GM12878 (cell line): ENCODE measurements at regions not wholly inside any gene's neighbourhood (a gene's known extent, or its start where the extent isn't known, plus 50 kb on each side); places are given as distances from the start of the nearest gene placed in this dataset.
A peak's percentile ranks its signal among the peaks of the same experiment; 100 is the strongest.

Experiments
- ATAC-seq: fragments of 200-7000 bp; cut with Tn5 transposase; 3 replicates; pipeline ENCODE4 v1.9.1; 2020; ENCODE audit warnings: mild to moderate bottlenecking, moderate library complexity
- BruUV-seq: library from RNA; stranded (reverse); fragments of 400-500 nt; replicated peaks from 2 replicates; lab custom pipeline; 2021; lab: Mats Ljungman, UMichigan
- CTCF ChIA-PET: fragments of 300-600 bp; sonication (Branson Sonifier 250); formaldehyde crosslinking; extraction: SDS; loops from one replicate; lab custom pipeline; 2021; ENCODE audit warnings: inconsistent platforms; lab: Yijun Ruan, JAX
- POLR2A ChIA-PET: fragments of 350-600 bp; formaldehyde crosslinking; extraction: SDS; loops from one replicate; lab custom pipeline; 2021; ENCODE audit warnings: inconsistent platforms; lab: Charles Lee
- RAD21 ChIA-PET: fragments of 300-600 bp; sonication (Branson Sonifier 250); formaldehyde crosslinking; loops from one replicate; lab custom pipeline; 2023; ENCODE audit warnings: antibody characterized with exemption; ENCODE audit not compliant: unreplicated experiment; lab: Charles Lee
- SMC1A ChIA-PET: fragments of 300-600 bp; sonication (Branson Sonifier 250); formaldehyde crosslinking; loops from one replicate; lab custom pipeline; 2023; ENCODE audit not compliant: unreplicated experiment, uncharacterized antibody; lab: Charles Lee
- DNase-seq: peaks from one replicate; pipeline ENCODE4 v3.0.0-alpha.2; 2011; ENCODE audit warnings: low read depth, low spot score
- FAIRE-seq: peaks from 3 replicates; lab custom pipeline; 2011; peaks lifted over from hg19 to GRCh38; lab: Jason Lieb, UNC
- H2AFZ ChIP-seq: 2 replicates; pipeline ENCODE4 v1.6.0; 2011; ENCODE audit warnings: low read depth, low read length, control low read depth; ENCODE audit not compliant: control insufficient read depth
- H3K27ac ChIP-seq: 2 replicates; pipeline ENCODE4 v1.5.1; 2011; ENCODE audit warnings: control low read depth; ENCODE audit not compliant: control insufficient read depth, insufficient read depth
- H3K27me3 ChIP-seq, 2 experiments: replicated peaks in 1 of 2; 2 replicates each; pipeline versions ENCODE4 v1.6.0 to v1.6.1; 2011; ENCODE audit warnings: low read length in 1 of 2; ENCODE audit not compliant: control insufficient read depth in 2 of 2, insufficient read depth in 2 of 2
- H3K36me3 ChIP-seq, 2 experiments: 2 replicates each; pipeline ENCODE4 v1.5.1; 2011; ENCODE audit warnings: low read length in 1 of 2; ENCODE audit not compliant: control insufficient read depth in 2 of 2, insufficient read depth in 2 of 2
- H3K4me1 ChIP-seq: 2 replicates; pipeline ENCODE4 v1.6.1; 2011; ENCODE audit warnings: mild to moderate bottlenecking, low read length, moderate library complexity, mixed read lengths; ENCODE audit not compliant: control insufficient read depth, insufficient read depth
- H3K4me2 ChIP-seq: 2 replicates; pipeline ENCODE4 v1.6.0; 2011; ENCODE audit warnings: control low read depth; ENCODE audit not compliant: control insufficient read depth, insufficient read depth
- H3K4me3 ChIP-seq: fragments of 200-600 bp; sonication (generic); 2 replicates; pipeline ENCODE4 v1.5.1; 2016
- H3K79me2 ChIP-seq: 2 replicates; pipeline ENCODE4 v1.6.0; 2011; ENCODE audit warnings: low read length; ENCODE audit not compliant: control insufficient read depth, insufficient read depth
- H3K9ac ChIP-seq: 2 replicates; pipeline ENCODE4 v1.8.0; 2011; ENCODE audit warnings: low read length, control low read depth, mixed read lengths; ENCODE audit not compliant: control insufficient read depth, insufficient read depth
- H3K9me3 ChIP-seq: replicated peaks from 3 replicates; pipeline ENCODE4 v1.5.1; 2011; ENCODE audit warnings: mild to moderate bottlenecking, low read length; ENCODE audit not compliant: control insufficient read depth, insufficient read depth
- H4K20me1 ChIP-seq: 2 replicates; pipeline ENCODE4 v1.6.0; 2011; ENCODE audit not compliant: control insufficient read depth, insufficient read depth
- FOXM1 ChIP-seq: IDR thresholded peaks from 2 replicates; pipeline ENCODE4 v1.6.1; 2012; ENCODE audit warnings: low read depth, mild to moderate bottlenecking, inconsistent platforms, low read length, moderate library complexity
- PRDM15 ChIP-seq: fragments of 450-650 bp; formaldehyde crosslinking; IDR thresholded peaks from 2 replicates; pipeline ENCODE4 v1.4.0; 2020; ENCODE audit warnings: mild to moderate bottlenecking, moderate library complexity
- RAD21 ChIP-seq: IDR thresholded peaks from 2 replicates; pipeline ENCODE4 v1.6.1; 2011; ENCODE audit warnings: mild to moderate bottlenecking, low read depth, low read length, moderate library complexity; ENCODE audit not compliant: insufficient read depth
- ZNF274 ChIP-seq: IDR thresholded peaks from one replicate; pipeline ENCODE4 v1.8.0; 2011; ENCODE audit not compliant: insufficient read length, insufficient read depth
- WGBS: methylation state at CpG from one replicate; pipeline ENCODE4 v1.1.6; 2016; ENCODE audit warnings: low lambda C conversion rate; ENCODE audit not compliant: insufficient replicate concordance, insufficient coverage; ENCODE audit errors: missing lambda C conversion rate; 5-methylcytosine and 5-hydroxymethylcytosine counted together
- in situ Hi-C: fragments of 300-500 bp; cut with MboI; formaldehyde crosslinking; loops from 9 replicates; pipeline ENCODE4 v1.14.3; 2018; ENCODE audit warnings: mixed read lengths
- intact Hi-C: fragments of 100-400 bp; cut with micrococcal nuclease; formaldehyde crosslinking; loops from one replicate; pipeline ENCODE4 v1.14.2; 2022; ENCODE audit not compliant: unreplicated experiment
- TF ChIP-seq, protein P1 (sequence below), 3 experiments: IDR thresholded peaks in 2 of 3; conservative IDR thresholded peaks in 1 of 3; 2 replicates each; pipeline ENCODE4 v1.5.1; 2011; ENCODE audit warnings: low read depth in 3 of 3, low read length in 3 of 3, mild to moderate bottlenecking in 3 of 3, control low read depth in 2 of 3, moderate library complexity in 2 of 3, inconsistent platforms in 1 of 3, mixed read lengths in 1 of 3; ENCODE audit not compliant: control insufficient read depth in 2 of 3, insufficient read depth in 1 of 3; ENCODE audit errors: extremely low read depth in 1 of 3
- TF ChIP-seq, protein P2 (sequence below): IDR thresholded peaks from 2 replicates; pipeline ENCODE4 v1.6.1; 2011; ENCODE audit warnings: borderline replicate concordance, low read depth, mild to moderate bottlenecking, moderate library complexity, low read length; ENCODE audit not compliant: insufficient read depth, poor library complexity, severe bottlenecking
- TF ChIP-seq, protein P3 (sequence below): IDR thresholded peaks from 2 replicates; pipeline ENCODE4 v1.6.1; 2012; ENCODE audit warnings: low read length, inconsistent platforms

DNA sequence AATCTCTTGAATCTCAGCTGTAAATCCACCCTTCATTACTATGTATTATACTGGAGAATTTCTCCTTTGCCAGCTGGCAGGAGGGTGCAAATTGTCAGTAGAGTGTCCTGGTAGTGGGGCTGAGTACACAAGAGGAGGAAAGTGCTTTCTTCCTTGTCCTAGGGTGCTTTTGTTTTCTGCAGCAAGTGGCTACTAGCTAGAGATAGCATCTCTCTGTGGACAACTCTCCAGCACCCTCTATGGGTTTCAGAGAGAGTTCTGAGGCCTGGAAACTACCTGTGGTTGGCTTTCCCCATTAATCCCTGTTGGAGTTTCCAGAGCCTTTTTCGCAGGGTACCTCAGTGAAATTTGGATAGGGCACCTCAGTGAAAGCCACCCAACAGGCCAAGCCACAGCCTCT is 422.5 kb upstream of the RGS17 start:
- no peaks in the 10 kb centered on the region for H3K36me3 ChIP-seq
- CTCF ChIA-PET: interaction anchor here (0.7 kb wide), 1 partner anchor 392 kb away, joined by 3 read pairs; no protein-coding TSS in a partner anchor
- H3K4me2 ChIP-seq: no peak overlapping the region
- no TSS peak for BruUV-seq
- RAD21 ChIA-PET: no interaction called here
- no peaks in the 10 kb centered on the region for H3K4me1 ChIP-seq
- in situ Hi-C loops (no loop called here), intact Hi-C loops (no loop called here)
- 0% methylated on average over 1 of the region's 1 CpG for WGBS
- no peak overlapping the region for H3K9ac ChIP-seq
- H3K9me3 ChIP-seq: no peaks in the 10 kb centered on the region
- H3K27ac ChIP-seq: no peak overlapping the region
- FAIRE-seq: no peak
- peak; percentile 58 for ATAC-seq
- no peak for DNase-seq
- H3K27me3 ChIP-seq: no peaks in the 10 kb centered on the region
- SMC1A ChIA-PET: interaction anchor here (0.8 kb wide), 1 partner anchor 17 kb away, joined by 3 read pairs; no protein-coding TSS in a partner anchor
- POLR2A ChIA-PET: no interaction called here
- H3K4me3 ChIP-seq: no peak overlapping the region
- no peak overlapping the region for H2AFZ ChIP-seq
- H3K79me2 ChIP-seq: no peaks in the 10 kb centered on the region
- no peaks in the 10 kb centered on the region for H4K20me1 ChIP-seq
- TF ChIP-seq RAD21: peak; percentile 29
- no peak for TF ChIP-seq FOXM1
- TF ChIP-seq, protein P1, sequence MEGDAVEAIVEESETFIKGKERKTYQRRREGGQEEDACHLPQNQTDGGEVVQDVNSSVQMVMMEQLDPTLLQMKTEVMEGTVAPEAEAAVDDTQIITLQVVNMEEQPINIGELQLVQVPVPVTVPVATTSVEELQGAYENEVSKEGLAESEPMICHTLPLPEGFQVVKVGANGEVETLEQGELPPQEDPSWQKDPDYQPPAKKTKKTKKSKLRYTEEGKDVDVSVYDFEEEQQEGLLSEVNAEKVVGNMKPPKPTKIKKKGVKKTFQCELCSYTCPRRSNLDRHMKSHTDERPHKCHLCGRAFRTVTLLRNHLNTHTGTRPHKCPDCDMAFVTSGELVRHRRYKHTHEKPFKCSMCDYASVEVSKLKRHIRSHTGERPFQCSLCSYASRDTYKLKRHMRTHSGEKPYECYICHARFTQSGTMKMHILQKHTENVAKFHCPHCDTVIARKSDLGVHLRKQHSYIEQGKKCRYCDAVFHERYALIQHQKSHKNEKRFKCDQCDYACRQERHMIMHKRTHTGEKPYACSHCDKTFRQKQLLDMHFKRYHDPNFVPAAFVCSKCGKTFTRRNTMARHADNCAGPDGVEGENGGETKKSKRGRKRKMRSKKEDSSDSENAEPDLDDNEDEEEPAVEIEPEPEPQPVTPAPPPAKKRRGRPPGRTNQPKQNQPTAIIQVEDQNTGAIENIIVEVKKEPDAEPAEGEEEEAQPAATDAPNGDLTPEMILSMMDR (IDR thresholded peaks at IDR 0.05 in 2 of 3, conservative IDR thresholded peaks at IDR 0.05 in 1 of 3; ENCODE audit: control insufficient read depth in 2 of 3, extremely low read depth in 1 of 3, insufficient read depth in 1 of 3, low read depth in 3 of 3, low read length in 3 of 3): peak in 2 of 3 experiments; percentile 11 to 23; a peak in 1 of 6 replicates

DNA sequence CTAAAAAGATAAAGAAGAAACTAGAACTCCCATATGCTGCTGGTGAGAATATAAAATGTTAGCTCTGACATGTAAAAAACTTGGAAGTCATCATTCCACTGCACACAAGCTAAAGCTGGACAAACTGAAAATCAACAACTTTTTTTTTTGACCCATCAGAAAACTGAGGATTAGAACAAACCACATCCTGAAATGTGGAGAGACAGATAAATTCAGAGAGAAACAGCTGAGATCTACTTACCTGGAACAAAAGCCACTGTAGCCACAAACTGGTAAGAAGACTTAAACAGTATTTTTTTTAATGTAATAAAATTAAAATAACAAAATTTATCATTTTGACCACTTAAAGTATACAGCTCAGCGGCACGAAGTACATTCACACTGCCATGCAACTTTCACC is 408.5 kb upstream of the RGS17 start:
- Histone ChIP-seq H3K79me2 (no peaks in the 10 kb centered on the region), H3K4me2 (no peak overlapping the region), H3K27ac (no peak overlapping the region), H2AFZ (no peak overlapping the region), H3K9ac (no peak overlapping the region), H4K20me1 (no peaks in the 10 kb centered on the region), H3K9me3 (no peaks in the 10 kb centered on the region), H3K36me3 (no peaks in the 10 kb centered on the region), H3K4me3 (no peak overlapping the region), H3K27me3 (no peaks in the 10 kb centered on the region), H3K4me1 (no peaks in the 10 kb centered on the region)
- RAD21 ChIA-PET: no interaction called here
- no TSS peak for BruUV-seq
- intact Hi-C loops: no loop called here
- FAIRE-seq: no peak
- in situ Hi-C loops: no loop called here
- POLR2A ChIA-PET: no interaction called here
- 51% methylated on average over 2 of the region's 2 CpGs for WGBS
- ATAC-seq: no peak
- SMC1A ChIA-PET: interaction anchor here (0.7 kb wide), 1 partner anchor 310 kb away, joined by 4 read pairs; no protein-coding TSS in a partner anchor
- DNase-seq: no peak
- CTCF ChIA-PET: no interaction called here
- TF ChIP-seq, protein P2, sequence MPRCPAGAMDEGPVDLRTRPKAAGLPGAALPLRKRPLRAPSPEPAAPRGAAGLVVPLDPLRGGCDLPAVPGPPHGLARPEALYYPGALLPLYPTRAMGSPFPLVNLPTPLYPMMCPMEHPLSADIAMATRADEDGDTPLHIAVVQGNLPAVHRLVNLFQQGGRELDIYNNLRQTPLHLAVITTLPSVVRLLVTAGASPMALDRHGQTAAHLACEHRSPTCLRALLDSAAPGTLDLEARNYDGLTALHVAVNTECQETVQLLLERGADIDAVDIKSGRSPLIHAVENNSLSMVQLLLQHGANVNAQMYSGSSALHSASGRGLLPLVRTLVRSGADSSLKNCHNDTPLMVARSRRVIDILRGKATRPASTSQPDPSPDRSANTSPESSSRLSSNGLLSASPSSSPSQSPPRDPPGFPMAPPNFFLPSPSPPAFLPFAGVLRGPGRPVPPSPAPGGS: no peak
- no peak for TF ChIP-seq ZNF274
- no peak for TF ChIP-seq PRDM15 (CRISPR knock-in tag)
- TF ChIP-seq, protein P3, sequence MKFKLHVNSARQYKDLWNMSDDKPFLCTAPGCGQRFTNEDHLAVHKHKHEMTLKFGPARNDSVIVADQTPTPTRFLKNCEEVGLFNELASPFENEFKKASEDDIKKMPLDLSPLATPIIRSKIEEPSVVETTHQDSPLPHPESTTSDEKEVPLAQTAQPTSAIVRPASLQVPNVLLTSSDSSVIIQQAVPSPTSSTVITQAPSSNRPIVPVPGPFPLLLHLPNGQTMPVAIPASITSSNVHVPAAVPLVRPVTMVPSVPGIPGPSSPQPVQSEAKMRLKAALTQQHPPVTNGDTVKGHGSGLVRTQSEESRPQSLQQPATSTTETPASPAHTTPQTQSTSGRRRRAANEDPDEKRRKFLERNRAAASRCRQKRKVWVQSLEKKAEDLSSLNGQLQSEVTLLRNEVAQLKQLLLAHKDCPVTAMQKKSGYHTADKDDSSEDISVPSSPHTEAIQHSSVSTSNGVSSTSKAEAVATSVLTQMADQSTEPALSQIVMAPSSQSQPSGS: no peak
